Psoas muscle (tissue), 7 donors: ENCODE measurements at regions not wholly inside any gene's neighbourhood (a gene's known extent, or its start where the extent isn't known, plus 50 kb on each side); places are given as distances from the start of the nearest gene placed in this dataset.
"Not testable (repeated sequence)": the region's sequence is repeated elsewhere in the genome, so short reads cannot be mapped to it uniquely, and the experiment has no call there.

Source experiments
- ATAC-seq, 4 donors: fragments of 200-7000 bp; cut with Tn5 transposase; one replicate each; pipeline ENCODE4 v1.9.1; 2020; ENCODE audit warnings: moderate library complexity in 3 of 4, mild to moderate bottlenecking in 2 of 4
- DNase-seq, 2 donors: peaks; one replicate each; pipeline ENCODE4 v3.0.0-alpha.2; 2020
- H3K27ac ChIP-seq: fragments of 200-600 bp; one replicate; pipeline ENCODE4 v1.8.0; 2022
- H3K27me3 ChIP-seq, 3 donors: fragments of 200-600 bp in 1 of 3; one replicate each; pipeline versions ENCODE4 v1.6.1 to v1.8.0; 2013 to 2022; ENCODE audit warnings: low read length in 2 of 3, mild to moderate bottlenecking in 2 of 3, moderate library complexity in 1 of 3; ENCODE audit not compliant: insufficient read depth in 3 of 3
- H3K36me3 ChIP-seq, 2 donors: fragments of 200-600 bp in 1 of 2; one replicate each; pipeline versions ENCODE4 v1.6.1 to v1.8.0; 2013 to 2022; ENCODE audit warnings: low read depth in 1 of 2, mild to moderate bottlenecking in 1 of 2, moderate library complexity in 1 of 2; ENCODE audit not compliant: insufficient read depth in 1 of 2
- H3K4me1 ChIP-seq: fragments of 200-600 bp; one replicate; pipeline ENCODE4 v1.8.0; 2022
- H3K4me3 ChIP-seq: fragments of 200-600 bp; one replicate; pipeline ENCODE4 v1.8.0; 2022; ENCODE audit warnings: mild to moderate bottlenecking
- H3K9me3 ChIP-seq: fragments of 200-600 bp; one replicate; pipeline ENCODE4 v1.8.0; 2022
- CTCF ChIP-seq: fragments of 200-600 bp; IDR thresholded peaks from one replicate; pipeline ENCODE4 v1.8.0; 2022; ENCODE audit warnings: antibody characterized with exemption
- WGBS, 3 donors: extraction: QIAGEN DNeasy Blood & Tissue Kit; methylation state at CpG; one replicate each; pipeline versions ENCODE4 v1.1.6 to v1.1.7; 2013; 5-methylcytosine and 5-hydroxymethylcytosine counted together
- intact Hi-C, 2 donors: fragments of 100-400 bp; cut with DNase I; formaldehyde crosslinking; loops; one replicate each; pipeline versions ENCODE4 v1.11.0 to v1.14.2; 2022
- donor health status: healthy with polysubstance abuse.
- donor health status: DM: no; HTN: no; CAD: no; lungs with moderate emphysema.
- donor health status: Bipolar disorder and iron deficiency.
- donor health status: healthy.
- donor health status: DM: yes; HTN: yes; CAD: no.
- donor health status: DM: no; HTN: no; CAD: no.
- donor health status: DM: yes; HTN: yes; CAD: no.

DNA sequence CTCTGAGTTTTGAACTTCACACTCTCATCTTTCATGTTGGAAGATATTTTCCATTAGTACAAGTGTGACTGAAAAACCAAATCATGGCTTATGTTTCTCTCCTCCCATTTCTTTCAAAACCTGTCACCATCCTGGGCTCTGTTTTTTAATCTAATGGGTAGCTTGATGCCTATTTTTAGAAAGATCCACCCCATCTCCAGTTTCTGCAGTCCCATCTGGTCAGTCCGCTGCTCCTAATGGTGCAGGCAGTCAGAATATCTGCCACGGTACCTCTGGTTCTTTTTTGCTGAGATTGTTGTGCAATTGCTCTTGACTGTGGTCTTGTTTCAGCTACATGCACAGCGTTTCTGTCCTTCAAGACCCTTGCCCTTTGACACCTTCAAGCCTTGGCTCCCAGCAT, 240.9 kb upstream of the CADM2 start:
- DNase-seq (no peak), ATAC-seq (peak in 3 of 4 donors; percentile 40 to 64 (median 47))
- H3K27ac ChIP-seq, result no peak overlapping the region
- intact Hi-C loops, result no loop called here
- no peaks in the 10 kb centered on the region for H3K27me3 ChIP-seq
- TF ChIP-seq CTCF, result no peak
- no peak overlapping the region for H3K4me3 ChIP-seq
- no peaks in the 10 kb centered on the region for H3K4me1 ChIP-seq
- no peaks in the 10 kb centered on the region for H3K36me3 ChIP-seq
- H3K9me3 ChIP-seq, result no peaks in the 10 kb centered on the region
- WGBS, 3 donors, result 18 to 41% (median 18%) methylated on average over 3 of the region's 3 CpGs

DNA sequence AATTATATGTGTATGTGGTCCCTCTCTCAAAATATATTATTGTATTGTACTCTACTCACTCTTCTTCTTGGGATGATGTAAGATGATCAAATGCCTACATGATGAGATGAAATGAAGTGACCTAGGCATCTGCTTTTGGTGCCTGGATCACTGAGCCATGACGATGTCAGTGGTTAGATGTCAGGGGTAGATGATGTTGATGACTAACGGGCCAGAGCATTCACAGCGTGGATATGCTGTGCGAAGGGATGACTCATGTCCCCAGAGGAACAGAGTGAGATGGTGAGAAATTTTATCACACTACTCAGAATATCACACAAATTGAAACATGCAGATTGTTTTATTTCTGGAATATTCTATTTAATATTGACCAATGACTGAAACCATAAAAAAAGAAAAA, 233.9 kb upstream of the CADM2 start:
- H3K27ac ChIP-seq, result no peak overlapping the region
- no peaks in the 10 kb centered on the region for H3K9me3 ChIP-seq
- H3K36me3 ChIP-seq, result no peaks in the 10 kb centered on the region
- no peaks in the 10 kb centered on the region for H3K27me3 ChIP-seq
- no peak overlapping the region for H3K4me3 ChIP-seq
- intact Hi-C loops, result no loop called here
- WGBS, 3 donors, result 18 to 34% (median 26%) methylated on average over 4 of the region's 4 CpGs
- ATAC-seq (peak; percentile 86 to 97 (median 88)), DNase-seq (no peak)
- no peaks in the 10 kb centered on the region for H3K4me1 ChIP-seq
- no peak for TF ChIP-seq CTCF

GRCh38 chr3:84727616-84728015, 231.2 kb upstream of the CADM2 start:
- Histone ChIP-seq H3K4me3 (no peak overlapping the region), H3K27me3 (no peaks in the 10 kb centered on the region), H3K4me1 (no peaks in the 10 kb centered on the region), H3K27ac (no peak overlapping the region), H3K36me3 (no peaks in the 10 kb centered on the region), H3K9me3 (no peaks in the 10 kb centered on the region)
- ATAC-seq, result no peak
- intact Hi-C loops, result no loop called here
- WGBS, 3 donors, result 10 to 13% (median 11%) methylated on average over 1 of the region's 1 CpG
- DNase-seq, result no peak
- no peak for TF ChIP-seq CTCF

GRCh38 chr3:84734731-84735130, 224.1 kb upstream of the CADM2 start:
- H3K9me3 ChIP-seq, ATAC-seq, H3K27me3 ChIP-seq, H3K27ac ChIP-seq, H3K36me3 ChIP-seq, H3K4me3 ChIP-seq, H3K4me1 ChIP-seq, DNase-seq, intact Hi-C loops: not testable (repeated sequence)
- WGBS, 3 donors, result 80% methylated on average over 1 of the region's 1 CpG; no CpG with 5 or more reads in 2 of the 3 donors

DNA sequence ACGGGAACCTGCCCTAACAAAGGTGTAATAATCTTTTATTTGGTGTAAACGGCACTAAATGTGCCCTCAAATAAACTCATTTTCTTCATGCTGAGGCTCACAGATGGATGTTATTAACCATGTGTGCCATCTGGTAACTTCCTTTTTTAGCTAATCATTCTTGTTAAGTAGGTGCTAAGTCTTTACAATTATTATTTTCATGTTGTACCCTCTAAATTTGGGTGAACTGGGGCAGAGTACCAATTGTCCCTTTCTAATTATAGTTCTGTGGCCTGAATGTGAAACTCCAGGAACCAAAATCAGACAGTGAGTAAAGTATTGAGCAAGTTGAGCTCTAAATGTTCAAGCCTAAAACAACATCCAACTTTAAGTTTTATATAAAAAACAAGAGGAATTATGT, 220.7 kb upstream of the CADM2 start:
- Histone ChIP-seq H3K4me3 (no peak overlapping the region), H3K9me3 (no peaks in the 10 kb centered on the region), H3K36me3 (no peaks in the 10 kb centered on the region), H3K27ac (no peak overlapping the region), H3K27me3 (no peaks in the 10 kb centered on the region), H3K4me1 (no peaks in the 10 kb centered on the region)
- intact Hi-C loops, result no loop called here
- ATAC-seq (peak in 2 of 4 donors; percentile 70 to 77), DNase-seq (no peak)
- 6 to 16% (median 12%) methylated on average over 2 of the region's 2 CpGs for WGBS, 3 donors
- TF ChIP-seq CTCF, result no peak
